GM12892 (cell line): ENCODE measurements at regions not wholly inside any gene's neighbourhood (a gene's known extent, or its start where the extent isn't known, plus 50 kb on each side); places are given as distances from the start of the nearest gene placed in this dataset.
"Not testable (repeated sequence)": the region's sequence is repeated elsewhere in the genome, so short reads cannot be mapped to it uniquely, and the experiment has no call there.

Experiments used
- DNase-seq: peaks from one replicate; pipeline ENCODE4 v3.0.0; 2011; ENCODE audit not compliant: insufficient read length
- FAIRE-seq: peaks from 2 replicates; lab custom pipeline; 2011; peaks lifted over from hg19 to GRCh38; lab: Jason Lieb, UNC
- POLR2A ChIP-seq: IDR thresholded peaks from 2 replicates; pipeline ENCODE4 v1.6.1; 2011; ENCODE audit warnings: low read depth, low read length, control low read depth
- POLR2AphosphoS5 ChIP-seq: IDR thresholded peaks from 2 replicates; pipeline ENCODE4 v1.6.1; 2011; ENCODE audit warnings: low read depth, low read length, control low read depth
- TAF1 ChIP-seq: IDR thresholded peaks from 2 replicates; pipeline ENCODE4 v1.6.1; 2011; ENCODE audit warnings: low read depth, mild to moderate bottlenecking, control low read depth, low read length, borderline replicate concordance

GRCh38 chr10:81179324-81179723 lies 641.6 kb downstream of the SH2D4B start:
- TF ChIP-seq POLR2AphosphoS5 = no peak
- TF ChIP-seq TAF1 = no peak
- no peak for TF ChIP-seq POLR2A
- DNase-seq (no peak), FAIRE-seq (no peak)

- peak; percentile 36 for FAIRE-seq
- TF ChIP-seq POLR2A (no peak), POLR2AphosphoS5 (no peak)
- no peak for DNase-seq
Observed at GRCh38 chr10:81179805-81180452, 642.2 kb downstream of the SH2D4B start.

GRCh38 chr10:81182296-81182695 lies 644.6 kb downstream of the SH2D4B start:
- DNase-seq = no peak
- FAIRE-seq = no peak
- no peak for TF ChIP-seq POLR2A
- no peak for TF ChIP-seq TAF1
- no peak for TF ChIP-seq POLR2AphosphoS5

GRCh38 chr10:81192221-81192788 lies 654.6 kb downstream of the SH2D4B start:
- DNase-seq = no peak
- no peak for FAIRE-seq
- TF ChIP-seq POLR2A (no peak), POLR2AphosphoS5 (no peak), TAF1 (no peak)

GRCh38 chr10:81200801-81201200 lies 663.1 kb downstream of the SH2D4B start:
- FAIRE-seq = no peak
- no peak for DNase-seq
- TF ChIP-seq POLR2AphosphoS5 (no peak), POLR2A (no peak), TAF1 (no peak)

GRCh38 chr10:81207359-81207758 lies 667.6 kb upstream of the NRG3 start:
- FAIRE-seq, DNase-seq: not testable (repeated sequence)

GRCh38 chr10:81213370-81213769 lies 661.6 kb upstream of the NRG3 start:
- no peak for DNase-seq
- TF ChIP-seq TAF1 = no peak
- no peak for TF ChIP-seq POLR2AphosphoS5
- no peak for TF ChIP-seq POLR2A
- no peak for FAIRE-seq

GRCh38 chr10:81215498-81215897 lies 659.5 kb upstream of the NRG3 start:
- FAIRE-seq (no peak), DNase-seq (no peak)
- TF ChIP-seq TAF1 (no peak), POLR2A (no peak), POLR2AphosphoS5 (no peak)

GRCh38 chr10:81216949-81217348 lies 658.0 kb upstream of the NRG3 start:
- DNase-seq (no peak), FAIRE-seq (no peak)
- TF ChIP-seq POLR2AphosphoS5 (no peak), POLR2A (no peak), TAF1 (no peak)

GRCh38 chr10:81218307-81218706 lies 656.7 kb upstream of the NRG3 start:
- TF ChIP-seq TAF1 (no peak), POLR2AphosphoS5 (no peak), POLR2A (no peak)
- no peak for DNase-seq
- no peak for FAIRE-seq

- FAIRE-seq = no peak
- TF ChIP-seq POLR2AphosphoS5 (no peak), TAF1 (no peak), POLR2A (no peak)
- no peak for DNase-seq
Observed at GRCh38 chr10:81219758-81220157, 655.2 kb upstream of the NRG3 start.

- no peak for DNase-seq
- FAIRE-seq = no peak
- no peak for TF ChIP-seq TAF1
Observed at GRCh38 chr10:81248886-81249285, 626.1 kb upstream of the NRG3 start.
